GM21737 (cell line): ENCODE measurements at regions not wholly inside any gene's neighbourhood (a gene's known extent, or its start where the extent isn't known, plus 50 kb on each side); places are given as distances from the start of the nearest gene placed in this dataset.
"Not testable (repeated sequence)": the region's sequence is repeated elsewhere in the genome, so short reads cannot be mapped to it uniquely, and the experiment has no call there.

Source experiments
- ATAC-seq: cut with Tn5 transposase; IDR thresholded peaks from one replicate; pipeline ENCODE4 v1.9.1; 2021; ENCODE audit warnings: mild to moderate bottlenecking, moderate library complexity; ENCODE audit not compliant: unreplicated experiment

- ATAC-seq = no peak
Measured at GRCh38 chr6:88458662-88459061, 292.5 kb upstream of the CNR1 start.

DNA sequence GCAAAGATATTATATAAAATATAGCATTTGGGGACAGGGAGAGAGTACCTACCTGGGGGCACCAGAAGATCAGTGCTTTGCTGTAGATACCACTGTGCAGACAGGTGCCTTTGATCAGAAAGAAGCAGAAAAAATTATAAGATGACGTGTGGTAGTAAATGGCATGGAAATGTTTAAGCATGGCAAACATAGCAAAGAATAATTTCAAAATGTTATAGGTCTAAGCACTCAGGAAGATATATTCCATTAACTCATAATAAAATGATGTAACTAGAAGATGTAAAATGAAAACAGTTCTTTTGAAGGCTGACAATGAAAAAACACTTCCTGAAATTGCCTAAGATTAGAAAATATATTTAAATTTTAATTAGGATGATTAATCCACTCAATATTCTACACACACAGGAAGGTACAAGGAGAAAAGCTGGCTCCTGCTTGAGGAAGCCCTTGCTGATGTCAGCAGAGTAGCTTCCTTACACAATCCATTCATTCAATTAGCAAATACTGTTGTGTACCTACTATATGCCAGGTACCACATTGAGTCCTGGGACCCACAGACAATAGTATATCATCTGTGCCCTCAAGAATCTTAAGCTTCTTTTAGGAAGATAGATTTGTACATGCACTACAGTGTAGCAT lies 290.2 kb upstream of the CNR1 start:
- no peak for ATAC-seq

GRCh38 chr6:88455317-88455716 lies 289.2 kb upstream of the CNR1 start:
- ATAC-seq = no peak

GRCh38 chr6:88454658-88455057 lies 288.5 kb upstream of the CNR1 start:
- no peak for ATAC-seq

DNA sequence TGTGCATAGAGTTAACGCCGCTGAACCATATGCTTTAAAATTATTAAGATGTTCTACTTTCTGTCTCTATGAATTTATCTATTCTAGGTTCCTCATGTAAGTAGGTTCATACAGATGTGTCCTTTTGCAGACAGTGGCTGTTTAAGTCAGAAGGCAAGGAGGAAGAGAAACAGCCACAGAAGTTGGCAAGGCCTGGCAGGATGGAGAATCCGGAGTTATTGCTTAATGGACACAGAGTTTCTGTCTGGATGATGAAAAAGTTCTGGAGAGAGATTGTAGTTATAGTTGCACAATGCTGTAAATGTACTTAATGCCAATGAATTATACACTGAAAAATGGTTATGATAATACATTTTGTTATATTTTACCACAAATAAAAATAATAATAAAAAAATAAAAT lies 283.6 kb upstream of the CNR1 start:
- no peak for ATAC-seq

DNA sequence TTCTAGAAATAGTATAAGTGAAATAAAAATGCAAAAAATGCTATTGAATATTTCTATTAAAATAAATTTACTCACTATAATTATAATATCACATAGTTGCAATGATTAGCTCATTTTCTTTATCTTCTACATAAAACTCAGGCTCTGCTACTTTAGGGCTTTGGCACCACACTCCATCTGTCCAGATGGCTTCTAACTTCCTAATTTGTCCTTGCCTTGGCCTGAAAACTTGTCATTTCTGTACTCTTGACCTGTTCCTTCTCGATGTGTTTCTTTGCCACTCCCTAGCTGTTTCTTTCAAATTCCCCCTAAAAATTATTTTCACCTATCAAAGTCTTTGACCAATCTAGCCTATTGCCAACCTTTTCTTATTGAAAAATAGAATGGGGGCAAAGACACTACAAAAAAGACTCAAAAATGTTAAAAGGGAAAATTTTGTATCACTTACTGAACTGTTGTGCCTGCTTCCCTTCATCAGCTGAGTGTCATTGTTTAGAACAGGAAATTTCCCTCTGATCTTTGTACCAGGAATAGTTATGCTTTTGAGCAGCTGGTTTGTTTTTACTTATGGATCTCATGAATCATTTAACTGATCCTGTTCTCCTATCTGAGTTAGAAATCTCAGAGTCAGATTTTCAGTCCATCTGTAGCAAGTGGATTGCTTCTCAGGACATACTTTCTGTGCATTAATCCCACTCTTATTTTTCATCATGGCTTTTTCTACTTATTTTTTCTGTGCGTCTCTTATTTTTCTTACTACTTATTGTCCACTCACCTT lies 279.2 kb upstream of the CNR1 start:
- no peak for ATAC-seq

DNA sequence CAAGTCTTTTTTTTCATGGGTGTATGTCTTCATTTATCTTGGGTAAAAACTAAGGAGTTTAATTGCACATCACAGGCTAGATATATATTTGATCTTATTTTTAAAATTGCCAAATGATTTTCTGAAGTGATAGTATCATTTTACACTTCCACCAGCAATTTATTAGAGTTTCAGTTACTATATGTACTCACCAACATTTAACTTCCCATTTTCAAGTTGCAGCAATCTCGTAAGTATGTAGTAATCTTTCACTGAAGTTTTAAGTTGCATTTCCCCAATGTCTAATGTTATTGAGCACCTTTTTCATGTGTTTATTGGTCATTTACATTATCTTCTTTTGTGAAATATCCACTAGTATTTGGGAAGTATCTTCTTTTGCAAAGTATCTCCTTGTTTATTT lies 277.4 kb upstream of the CNR1 start:
- ATAC-seq = no peak

GRCh38 chr6:88442737-88443136 lies 276.6 kb upstream of the CNR1 start:
- ATAC-seq = no peak

GRCh38 chr6:88441346-88441745 lies 275.2 kb upstream of the CNR1 start:
- no peak for ATAC-seq

DNA sequence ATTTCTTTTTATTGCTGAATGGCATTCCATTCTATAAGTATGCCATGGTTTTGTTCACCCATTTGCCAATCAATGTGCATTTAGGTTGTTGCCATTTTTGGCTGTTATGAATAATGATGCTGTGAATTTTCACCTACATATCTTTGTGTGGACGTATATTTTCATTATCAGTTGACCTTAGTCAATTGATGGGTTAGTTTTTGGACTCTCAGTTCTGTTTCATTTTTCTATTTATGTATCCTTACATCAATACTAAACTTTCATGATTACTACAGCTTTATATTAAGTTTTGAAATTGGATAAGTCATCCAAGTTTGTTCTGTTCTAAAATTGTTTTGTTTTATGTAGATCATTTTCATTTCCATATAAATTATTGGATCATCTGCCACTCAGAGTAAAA lies 261.9 kb upstream of the CNR1 start:
- no peak for ATAC-seq

DNA sequence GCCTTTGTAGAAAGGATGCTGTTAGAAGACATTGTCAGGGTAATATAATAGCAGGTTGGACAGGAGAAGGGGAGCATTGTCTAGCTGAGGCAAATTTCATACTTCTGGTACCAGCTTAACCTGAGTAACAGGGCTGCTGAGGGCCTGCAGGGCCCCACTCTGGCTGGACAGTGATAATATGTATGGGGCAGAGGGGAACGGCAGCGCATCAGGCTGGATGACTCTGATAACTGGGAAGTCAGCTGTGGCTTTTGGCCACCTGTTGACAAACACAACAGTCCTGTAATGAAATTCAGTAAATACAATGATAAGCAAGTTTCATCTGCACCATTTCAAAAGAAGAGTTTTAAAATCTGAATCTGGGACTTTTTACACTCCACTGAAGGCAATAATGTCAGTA lies 259.9 kb upstream of the CNR1 start:
- ATAC-seq = no peak

GRCh38 chr6:88422831-88423230 lies 256.7 kb upstream of the CNR1 start:
- no peak for ATAC-seq

DNA sequence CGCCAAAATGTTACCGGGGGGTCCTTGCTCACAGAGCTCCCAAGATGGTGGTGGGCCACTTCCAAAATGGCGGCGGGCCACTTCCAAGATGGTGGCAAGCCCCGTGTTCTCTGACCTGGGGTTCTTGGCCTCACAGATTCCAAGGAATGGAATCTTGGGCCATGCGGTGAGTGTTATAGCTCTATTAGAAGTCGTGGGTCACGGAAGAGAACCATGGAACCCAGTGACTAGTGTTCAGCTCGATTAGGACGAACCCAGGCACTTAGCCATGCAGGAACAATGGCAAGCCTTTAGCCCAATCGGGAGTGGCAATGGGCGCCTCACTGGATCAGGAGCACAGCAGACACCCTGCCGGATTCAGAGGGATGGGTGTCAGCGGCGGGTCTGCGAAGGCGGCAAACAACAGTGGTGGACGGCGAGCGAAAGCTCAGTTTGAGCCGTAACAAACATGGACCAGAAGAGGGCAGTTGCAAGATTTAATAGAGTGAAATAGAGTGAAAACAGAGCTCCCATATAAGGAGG lies 254.9 kb upstream of the CNR1 start:
- not testable (repeated sequence) for ATAC-seq

DNA sequence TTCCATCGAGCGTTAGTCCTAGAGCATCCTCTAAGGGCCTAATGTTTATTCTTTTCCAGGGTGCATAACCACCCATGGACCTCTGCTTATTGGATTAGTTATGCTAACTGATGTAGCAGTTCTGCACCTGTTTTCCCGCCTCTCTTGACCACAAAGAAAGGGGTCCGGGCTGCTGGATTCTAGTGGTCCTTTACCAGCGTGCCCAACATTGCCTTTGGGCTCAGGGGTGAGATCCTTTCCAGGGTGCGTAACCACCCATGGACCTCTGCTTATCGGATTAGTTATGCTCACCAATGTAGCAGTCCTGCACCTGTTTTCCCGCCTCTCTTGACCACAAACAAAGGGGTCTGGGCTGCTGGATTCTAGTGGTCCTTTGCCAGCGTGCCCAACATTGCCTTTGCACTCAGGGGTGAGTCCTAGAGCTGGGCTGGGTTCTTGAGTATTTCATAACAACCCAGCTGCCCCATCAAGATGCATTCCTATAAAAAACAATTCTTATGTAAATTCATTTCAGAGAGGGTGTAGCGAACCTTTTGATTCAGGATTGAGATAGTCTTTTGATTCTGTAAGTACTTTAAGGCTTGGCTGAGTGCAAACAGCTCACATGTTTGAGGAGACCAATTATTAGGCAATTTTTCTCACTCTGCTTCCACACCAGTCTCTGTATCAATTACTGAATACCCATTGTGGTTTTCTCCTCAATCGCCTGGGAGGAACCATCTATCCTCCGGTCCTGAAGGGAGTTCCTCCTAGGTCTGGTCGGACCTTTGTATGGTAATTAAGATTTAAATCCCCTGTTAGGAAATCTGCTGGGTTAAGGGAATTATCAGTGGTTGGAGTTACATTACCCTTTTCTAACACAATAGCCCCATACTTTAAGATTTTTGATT lies 253.0 kb upstream of the CNR1 start:
- ATAC-seq = not testable (repeated sequence)

DNA sequence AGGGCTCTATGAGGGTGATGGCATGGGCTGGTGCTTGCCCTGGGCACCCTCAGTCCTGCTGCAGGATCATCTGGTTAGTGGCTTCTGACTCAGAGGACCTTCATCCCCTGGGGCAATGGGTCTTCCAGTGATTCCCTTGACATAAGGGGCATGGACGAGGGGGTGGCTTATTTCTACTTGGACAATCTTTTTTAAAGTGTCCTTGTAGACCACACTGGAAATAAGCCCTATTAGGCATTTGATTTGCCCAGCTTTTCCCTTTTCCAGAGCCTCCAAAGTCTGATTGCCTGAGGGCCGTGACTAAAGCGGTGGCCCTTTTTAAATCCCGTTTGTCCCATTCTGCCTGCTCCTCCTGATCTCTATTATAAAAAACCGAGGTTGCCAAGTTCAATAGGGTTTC lies 251.2 kb upstream of the CNR1 start:
- not testable (repeated sequence) for ATAC-seq

DNA sequence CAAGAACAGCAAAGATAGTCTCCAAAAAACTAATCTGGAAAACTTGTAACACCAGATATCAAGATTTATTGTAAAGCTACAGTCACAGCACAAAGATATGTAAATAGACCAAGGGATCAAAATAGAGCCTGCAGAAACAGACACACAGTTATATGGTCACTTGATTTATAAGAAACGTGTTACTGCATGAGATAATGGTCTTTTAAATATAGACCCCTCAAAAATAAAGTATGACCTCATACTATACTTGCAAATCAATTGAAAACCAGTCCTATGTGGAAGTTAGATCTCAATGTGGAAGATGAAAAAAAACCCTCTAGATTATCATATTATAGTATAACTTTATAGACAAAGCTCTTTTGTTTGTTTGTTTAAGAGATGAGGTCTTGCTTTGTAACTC lies 247.3 kb upstream of the CNR1 start:
- ATAC-seq = no peak

GRCh38 chr6:88408355-88408754 lies 242.2 kb upstream of the CNR1 start:
- ATAC-seq = not testable (repeated sequence)

DNA sequence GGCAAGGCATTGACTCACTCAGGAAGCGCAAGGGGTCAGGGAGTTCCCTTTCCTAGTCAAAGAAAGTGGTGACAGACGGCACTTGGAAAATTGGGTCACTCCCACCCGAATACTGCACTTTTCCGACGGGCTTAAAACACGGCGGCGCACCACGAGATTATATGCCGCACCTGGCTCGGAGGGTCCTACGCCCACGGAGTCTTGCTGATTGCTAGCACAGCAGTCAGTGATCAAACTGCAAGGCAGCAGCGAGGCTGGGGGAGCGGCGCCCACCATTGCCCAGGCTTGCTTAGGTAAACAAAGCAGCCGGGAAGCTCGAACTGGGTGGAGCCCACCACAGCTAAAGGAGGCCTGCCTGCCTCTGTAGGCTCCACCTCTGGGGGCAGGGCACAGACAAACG lies 240.5 kb upstream of the CNR1 start:
- not testable (repeated sequence) for ATAC-seq

DNA sequence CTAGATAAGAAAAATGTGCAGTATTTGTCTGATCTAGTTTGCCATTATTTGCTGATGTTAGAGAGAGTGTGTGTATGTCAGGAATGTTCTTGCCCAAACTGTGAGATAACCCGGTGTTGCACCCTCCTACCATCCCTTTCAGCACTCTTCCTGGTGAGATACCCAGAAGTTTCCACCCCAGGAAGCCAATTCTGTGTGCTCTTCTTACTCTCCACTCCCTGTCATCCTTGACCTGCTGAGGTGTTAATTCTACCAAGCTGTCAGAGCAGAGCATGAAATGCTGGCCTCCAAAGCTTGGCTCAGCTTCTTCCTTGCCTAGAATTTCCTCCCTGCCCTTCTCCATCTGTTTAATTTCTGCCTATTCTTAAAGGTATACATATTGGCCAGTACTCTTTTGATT lies 237.3 kb upstream of the CNR1 start:
- ATAC-seq = no peak

DNA sequence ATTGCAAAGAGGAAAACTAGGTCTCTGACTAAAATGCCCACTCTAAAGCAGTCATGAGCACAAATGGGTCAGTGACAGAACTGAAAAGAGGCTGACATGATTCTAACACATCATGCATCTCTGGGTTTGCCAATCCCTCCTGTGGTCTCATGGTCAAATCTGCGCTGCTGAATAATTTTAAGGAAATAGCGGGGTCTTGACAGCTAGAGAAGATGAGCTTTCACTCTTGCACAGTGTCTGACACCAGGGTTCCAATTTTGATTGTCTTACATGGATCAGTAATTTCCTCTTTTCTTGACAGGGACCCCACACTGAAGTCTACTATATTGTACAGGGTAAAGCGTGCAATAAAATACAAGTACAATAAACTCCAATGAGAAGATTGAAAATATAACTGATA lies 236.8 kb upstream of the CNR1 start:
- no peak for ATAC-seq

DNA sequence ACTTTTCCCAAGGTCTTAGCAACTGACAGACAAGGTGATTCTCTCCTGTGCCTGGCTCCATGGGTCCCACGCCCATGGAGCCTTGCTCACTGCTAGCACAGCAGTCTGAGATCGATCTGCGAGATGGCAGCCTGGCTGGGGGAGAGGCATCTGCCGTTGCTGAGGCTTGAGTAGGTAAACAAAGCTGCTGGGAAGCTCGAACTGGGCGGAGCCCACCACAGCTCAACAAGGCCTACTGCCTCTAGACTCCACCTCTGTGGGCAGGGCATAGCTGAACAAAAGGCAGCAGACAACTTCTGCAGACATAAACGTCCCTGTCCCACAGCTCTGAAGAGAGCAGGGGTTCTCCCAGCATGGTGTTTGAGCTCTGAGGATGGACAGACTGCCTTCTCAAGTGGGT lies 224.9 kb upstream of the CNR1 start:
- ATAC-seq = not testable (repeated sequence)
